Activated CD4-positive, alpha-beta T cell treated with anti-CD3 and anti-CD28 coated beads for 4 hours (primary cell): ENCODE measurements at regions not wholly inside any gene's neighbourhood (a gene's known extent, or its start where the extent isn't known, plus 50 kb on each side); places are given as distances from the start of the nearest gene placed in this dataset.

Experiments used
- DNase-seq, 2 donors: peaks; one replicate each; pipeline ENCODE4 v3.0.0-alpha.2; 2020

- no peak for DNase-seq
These were observed 184.6 kb upstream of the PRDM1 start for GRCh38 chr6:105901583-105901982.

GRCh38 chr6:105900125-105900937 lies 185.8 kb upstream of the PRDM1 start:
- no peak for DNase-seq

GRCh38 chr6:105898286-105898685 lies 187.8 kb upstream of the PRDM1 start:
- no peak for DNase-seq

- no peak for DNase-seq
These were observed 189.0 kb upstream of the PRDM1 start for GRCh38 chr6:105897131-105897530.

- no peak for DNase-seq
These were observed 189.4 kb upstream of the PRDM1 start for GRCh38 chr6:105896821-105897095.

GRCh38 chr6:105896052-105896820 lies 189.9 kb upstream of the PRDM1 start:
- no peak for DNase-seq

- no peak for DNase-seq
These were observed 191.6 kb upstream of the PRDM1 start for GRCh38 chr6:105894556-105894955.

GRCh38 chr6:105893741-105894140 lies 192.4 kb upstream of the PRDM1 start:
- DNase-seq, result no peak

GRCh38 chr6:105892577-105893262 lies 193.4 kb upstream of the PRDM1 start:
- no peak for DNase-seq

- no peak for DNase-seq
These were observed 195.5 kb upstream of the PRDM1 start for GRCh38 chr6:105890521-105891244.

- no peak for DNase-seq
These were observed 196.2 kb upstream of the PRDM1 start for GRCh38 chr6:105889902-105890301.

- no peak for DNase-seq
These were observed 199.2 kb upstream of the PRDM1 start for GRCh38 chr6:105886814-105887544.

- DNase-seq, result no peak
These were observed 199.9 kb upstream of the PRDM1 start for GRCh38 chr6:105886066-105886813.

GRCh38 chr6:105884426-105884825 lies 201.7 kb upstream of the PRDM1 start:
- no peak for DNase-seq

GRCh38 chr6:105884011-105884410 lies 202.1 kb upstream of the PRDM1 start:
- no peak for DNase-seq

- DNase-seq, result no peak
These were observed 203.3 kb upstream of the PRDM1 start for GRCh38 chr6:105882828-105883227.

- no peak for DNase-seq
These were observed 203.9 kb upstream of the PRDM1 start for GRCh38 chr6:105882121-105882803.

- DNase-seq, result no peak
These were observed 204.5 kb upstream of the PRDM1 start for GRCh38 chr6:105881608-105882007.

GRCh38 chr6:105880030-105880492 lies 206.1 kb upstream of the PRDM1 start:
- DNase-seq, result peak; percentile 18 to 19

- no peak for DNase-seq
These were observed 207.0 kb upstream of the PRDM1 start for GRCh38 chr6:105879146-105879545.
